ENCODE measurements at regions not wholly inside any gene's neighbourhood (a gene's known extent, or its start where the extent isn't known, plus 50 kb on each side); places are given as distances from the start of the nearest gene placed in this dataset.

- H3K27me3 Mint-ChIP-seq (ENCODE audit: low read depth, poor library complexity), result peaks cover 19% of the 10 kb centered on the region
- no peak overlapping the region for H3K27ac Mint-ChIP-seq
- peaks cover 18% of the 10 kb centered on the region for H3K9me3 Mint-ChIP-seq
- no peaks in the 10 kb centered on the region for H3K36me3 Mint-ChIP-seq (ENCODE audit: low read depth)
- H3K4me3 Mint-ChIP-seq, result no peak overlapping the region
- H3K4me1 Mint-ChIP-seq, result no peaks in the 10 kb centered on the region
- TF ChIP-seq, protein P1, sequence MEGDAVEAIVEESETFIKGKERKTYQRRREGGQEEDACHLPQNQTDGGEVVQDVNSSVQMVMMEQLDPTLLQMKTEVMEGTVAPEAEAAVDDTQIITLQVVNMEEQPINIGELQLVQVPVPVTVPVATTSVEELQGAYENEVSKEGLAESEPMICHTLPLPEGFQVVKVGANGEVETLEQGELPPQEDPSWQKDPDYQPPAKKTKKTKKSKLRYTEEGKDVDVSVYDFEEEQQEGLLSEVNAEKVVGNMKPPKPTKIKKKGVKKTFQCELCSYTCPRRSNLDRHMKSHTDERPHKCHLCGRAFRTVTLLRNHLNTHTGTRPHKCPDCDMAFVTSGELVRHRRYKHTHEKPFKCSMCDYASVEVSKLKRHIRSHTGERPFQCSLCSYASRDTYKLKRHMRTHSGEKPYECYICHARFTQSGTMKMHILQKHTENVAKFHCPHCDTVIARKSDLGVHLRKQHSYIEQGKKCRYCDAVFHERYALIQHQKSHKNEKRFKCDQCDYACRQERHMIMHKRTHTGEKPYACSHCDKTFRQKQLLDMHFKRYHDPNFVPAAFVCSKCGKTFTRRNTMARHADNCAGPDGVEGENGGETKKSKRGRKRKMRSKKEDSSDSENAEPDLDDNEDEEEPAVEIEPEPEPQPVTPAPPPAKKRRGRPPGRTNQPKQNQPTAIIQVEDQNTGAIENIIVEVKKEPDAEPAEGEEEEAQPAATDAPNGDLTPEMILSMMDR (IDR thresholded peaks at IDR 0.05), result no peak
- no peak for DNase-seq
Measured at GRCh38 chr1:48164571-48164970, 57.9 kb upstream of the SLC5A9 start.

DNA sequence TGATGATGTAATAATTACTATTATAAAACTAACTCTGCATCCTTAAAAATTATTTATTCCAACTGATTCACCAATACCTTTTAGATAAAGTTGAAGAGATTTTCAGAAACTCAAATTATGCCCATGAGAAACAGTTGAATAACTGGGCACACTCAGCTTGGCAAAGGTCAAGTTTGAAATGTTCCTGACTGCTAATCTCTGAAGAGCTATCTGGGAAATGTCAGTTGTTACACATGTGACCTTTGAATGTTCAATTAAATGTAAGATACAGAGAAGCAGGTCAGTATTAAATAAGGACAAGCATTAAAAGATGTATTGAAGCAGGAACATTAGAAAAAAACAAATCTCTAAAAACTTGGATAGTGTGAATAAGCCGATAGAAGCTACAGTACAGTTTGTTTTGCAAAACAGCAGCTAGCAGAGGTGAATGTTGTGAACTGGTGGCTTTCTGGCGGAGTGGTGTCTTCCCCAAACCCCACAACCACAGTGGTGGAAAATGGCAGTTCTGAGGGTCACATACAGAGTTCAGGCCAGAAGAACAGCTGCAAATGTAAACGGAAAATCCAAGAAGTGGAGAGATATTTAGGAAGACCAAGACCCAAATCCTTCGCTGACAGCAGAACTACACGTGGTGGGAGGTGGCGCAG lies 61.9 kb upstream of the SLC5A9 start:
- H3K4me1 Mint-ChIP-seq, result no peaks in the 10 kb centered on the region
- no peak overlapping the region for H3K27ac Mint-ChIP-seq
- H3K36me3 Mint-ChIP-seq (ENCODE audit: low read depth), result no peaks in the 10 kb centered on the region
- peaks cover 11% of the 10 kb centered on the region for H3K27me3 Mint-ChIP-seq (ENCODE audit: low read depth, poor library complexity)
- no peaks in the 10 kb centered on the region for H3K9me3 Mint-ChIP-seq
- TF ChIP-seq, protein P1 (IDR thresholded peaks at IDR 0.05), result no peak
- no peak for DNase-seq
- H3K4me3 Mint-ChIP-seq, result no peak overlapping the region

DNA sequence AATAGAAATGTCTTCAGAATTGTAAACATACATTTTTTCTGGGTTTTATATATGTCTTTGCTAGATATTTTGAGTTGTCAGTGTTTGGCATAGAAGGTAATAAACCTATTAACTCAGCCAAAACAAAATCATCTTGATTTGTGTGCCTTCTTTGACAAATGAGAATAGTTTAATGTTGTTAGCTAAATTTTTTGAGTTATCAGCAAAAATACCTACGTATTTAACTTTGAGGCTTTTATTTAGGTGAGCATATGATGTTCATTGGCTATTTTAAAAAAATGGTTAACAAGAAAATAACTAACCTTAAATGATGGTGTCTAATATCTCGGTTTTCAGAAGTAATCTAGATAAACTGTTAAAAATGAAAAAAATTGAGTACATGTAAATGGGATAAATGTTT lies 83.2 kb upstream of the SLC5A9 start:
- peaks cover 5% of the 10 kb centered on the region for H3K36me3 Mint-ChIP-seq (ENCODE audit: low read depth)
- TF ChIP-seq, protein P1 (IDR thresholded peaks at IDR 0.05), result no peak
- DNase-seq, result no peak
- no peak overlapping the region for H3K27ac Mint-ChIP-seq
- peaks cover 22% of the 10 kb centered on the region for H3K27me3 Mint-ChIP-seq (ENCODE audit: low read depth, poor library complexity)
- no peak overlapping the region for H3K4me3 Mint-ChIP-seq
- H3K9me3 Mint-ChIP-seq, result peaks cover 49% of the 10 kb centered on the region
- no peaks in the 10 kb centered on the region for H3K4me1 Mint-ChIP-seq

DNA sequence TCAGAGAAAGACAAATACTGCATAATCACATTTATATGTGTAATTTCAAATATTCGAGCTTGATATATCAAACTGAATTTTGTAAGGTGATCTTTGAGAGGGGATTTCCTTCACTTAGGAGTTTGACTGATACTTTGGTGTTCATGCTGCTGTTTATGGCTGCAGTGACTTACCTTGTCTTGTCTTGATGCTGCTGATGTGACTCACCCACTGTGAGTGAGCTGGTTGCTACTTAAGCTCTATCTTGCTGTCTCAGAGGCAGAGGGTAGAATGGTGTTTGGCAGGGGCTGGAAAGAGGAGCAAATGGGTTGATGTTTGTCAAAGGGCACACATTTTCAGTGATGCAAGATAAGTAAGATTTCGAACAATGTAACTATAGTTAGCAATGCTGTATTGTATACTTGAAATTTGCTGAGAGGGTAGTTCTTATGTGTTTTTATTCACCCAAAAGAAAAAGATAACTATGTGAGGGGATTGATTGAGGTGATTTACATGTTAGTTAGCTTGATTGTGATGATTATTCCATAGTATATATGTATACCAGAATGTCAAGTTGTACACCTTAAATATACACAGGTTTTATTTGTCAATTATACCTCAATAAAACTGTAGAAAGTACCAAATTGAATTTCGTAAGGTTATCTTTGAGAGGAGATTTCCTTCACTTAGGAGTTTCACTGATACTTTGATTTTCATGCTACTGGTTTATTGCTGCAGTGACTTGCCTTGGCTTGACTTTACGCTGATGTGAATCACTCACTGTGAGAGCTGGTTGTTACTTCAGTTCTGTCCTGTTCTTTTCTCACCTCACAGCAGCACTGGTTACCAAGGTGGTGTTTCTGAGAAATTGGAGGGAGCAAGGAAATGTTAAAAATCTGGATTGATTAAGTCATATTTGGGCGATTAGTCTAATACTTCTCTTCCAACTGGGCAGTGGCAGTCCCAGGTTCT lies 94.5 kb upstream of the SLC5A9 start:
- Mint-ChIP-seq H3K4me3 (no peak overlapping the region), H3K36me3 (ENCODE audit: low read depth) (no peaks in the 10 kb centered on the region), H3K27me3 (ENCODE audit: low read depth, poor library complexity) (peaks cover 28% of the 10 kb centered on the region), H3K4me1 (no peaks in the 10 kb centered on the region), H3K27ac (no peak overlapping the region), H3K9me3 (peaks cover 6% of the 10 kb centered on the region)
- DNase-seq, result no peak
- TF ChIP-seq, protein P1 (IDR thresholded peaks at IDR 0.05), result no peak

- Mint-ChIP-seq H3K36me3 (ENCODE audit: low read depth) (no peaks in the 10 kb centered on the region), H3K4me3 (no peak overlapping the region), H3K27ac (no peak overlapping the region), H3K4me1 (no peaks in the 10 kb centered on the region), H3K27me3 (ENCODE audit: low read depth, poor library complexity) (peaks cover 18% of the 10 kb centered on the region), H3K9me3 (peaks cover 4% of the 10 kb centered on the region)
- TF ChIP-seq, protein P1 (IDR thresholded peaks at IDR 0.05), result no peak
- no peak for DNase-seq
Measured at GRCh38 chr1:48123647-48124046, 98.9 kb upstream of the SLC5A9 start.

Measured in nephron progenitor cell (in vitro differentiated cells).